Activated CD4-positive, alpha-beta T cell treated with anti-CD3 and anti-CD28 coated beads, Interleukin-10, Interleukin-2, amounts not matched to agents 100 ng/mL and 50 ng/mL, durations not matched to agents 16 hours and 8 hours (primary cell): ENCODE measurements at regions not wholly inside any gene's neighbourhood (a gene's known extent, or its start where the extent isn't known, plus 50 kb on each side); places are given as distances from the start of the nearest gene placed in this dataset.

ENCODE experiments used
- DNase-seq: peaks from one replicate; pipeline ENCODE4 v3.0.0-alpha.2; 2020

DNA sequence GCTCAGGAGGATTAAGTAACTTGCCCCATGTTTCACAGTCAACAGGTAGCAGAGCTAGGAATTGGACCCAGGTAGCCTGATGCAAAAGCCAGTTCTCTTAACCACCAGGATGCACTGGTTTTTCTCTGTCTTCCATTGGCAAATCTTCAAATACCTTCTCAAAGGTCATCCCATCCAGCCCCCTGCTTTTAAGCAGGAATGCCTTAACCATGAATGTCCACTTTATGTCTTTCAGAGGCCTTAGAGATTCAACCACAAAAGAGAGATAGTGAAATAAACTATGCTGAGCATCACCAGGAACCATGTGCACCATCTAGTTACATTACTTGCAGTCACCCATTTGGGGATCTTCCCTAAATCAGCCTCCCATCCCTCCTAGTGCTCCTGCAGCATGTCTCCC is 94.3 kb downstream of the C17orf67 start:
- no peak for DNase-seq

GRCh38 chr17:56739776-56740175 is 93.9 kb downstream of the C17orf67 start:
- DNase-seq, result no peak

DNA sequence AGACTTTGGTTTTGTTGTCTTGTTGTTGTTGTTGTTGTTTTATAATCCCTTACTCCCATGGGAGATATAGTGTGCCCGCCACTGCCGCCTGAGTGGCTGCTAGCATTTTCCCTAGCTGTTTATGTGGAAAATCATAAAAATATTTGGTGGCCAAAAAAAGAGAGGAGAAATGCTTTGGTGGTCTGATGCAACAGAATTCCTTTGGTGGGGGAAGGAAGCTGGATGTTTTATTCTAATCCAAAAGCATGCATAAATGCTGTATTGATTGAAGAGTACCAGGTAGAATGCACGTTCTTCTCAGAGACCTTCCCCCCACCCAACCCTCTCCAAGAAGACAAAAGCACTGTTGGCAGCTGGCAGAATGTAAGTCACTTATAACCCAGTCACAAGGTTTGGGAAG is 93.2 kb downstream of the C17orf67 start:
- no peak for DNase-seq
